SK-N-SH treated with all-trans-retinoic acid at 6 μM for 48 hours (cell line): ENCODE measurements at regions not wholly inside any gene's neighbourhood (a gene's known extent, or its start where the extent isn't known, plus 50 kb on each side); places are given as distances from the start of the nearest gene placed in this dataset.

Experiments used
- ARNTL ChIP-seq: fragments of 450-650 bp; formaldehyde crosslinking; IDR thresholded peaks from 2 replicates; pipeline ENCODE4 v1.5.0; 2020; ENCODE audit warnings: low read depth, mild to moderate bottlenecking, moderate library complexity, borderline replicate concordance
- CREB5 ChIP-seq: fragments of 250-450 bp; sonication (Bioruptor Pico); IDR thresholded peaks from 2 replicates; pipeline ENCODE4 v1.5.1; 2020; ENCODE audit warnings: low read depth, mild to moderate bottlenecking, moderate library complexity
- ESRRG ChIP-seq: fragments of 250-450 bp; sonication (Bioruptor Pico); IDR thresholded peaks from 2 replicates; pipeline ENCODE4 v1.6.1; 2021; ENCODE audit warnings: mild to moderate bottlenecking
- GLIS3 ChIP-seq: fragments of 250-450 bp; sonication (Bioruptor Pico); IDR thresholded peaks from 2 replicates; pipeline ENCODE4 v1.5.0; 2020; ENCODE audit warnings: mild to moderate bottlenecking, moderate library complexity
- PATZ1 ChIP-seq: fragments of 250-450 bp; sonication (Bioruptor Pico); IDR thresholded peaks from 2 replicates; pipeline ENCODE4 v1.8.0; 2020; ENCODE audit warnings: mild to moderate bottlenecking, moderate library complexity, borderline replicate concordance
- SNAI2 ChIP-seq: fragments of 250-450 bp; sonication (Bioruptor Pico); IDR thresholded peaks from 2 replicates; pipeline ENCODE4 v1.5.0; 2020; ENCODE audit warnings: mild to moderate bottlenecking, moderate library complexity
- TCF4 ChIP-seq: fragments of 250-450 bp; sonication (Bioruptor Pico); IDR thresholded peaks from 2 replicates; pipeline ENCODE4 v1.8.0; 2021; ENCODE audit warnings: mild to moderate bottlenecking, moderate library complexity, borderline replicate concordance
- ZNF565 ChIP-seq: fragments of 450-650 bp; formaldehyde crosslinking; conservative IDR thresholded peaks from 2 replicates; pipeline ENCODE4 v1.5.0; 2020; ENCODE audit warnings: low read depth, mild to moderate bottlenecking, moderate library complexity
- TF ChIP-seq, protein P1 (sequence below): fragments of 250-450 bp; sonication (Bioruptor Pico); IDR thresholded peaks from 2 replicates; pipeline ENCODE4 v1.5.1; 2021; ENCODE audit warnings: mild to moderate bottlenecking, moderate library complexity

DNA sequence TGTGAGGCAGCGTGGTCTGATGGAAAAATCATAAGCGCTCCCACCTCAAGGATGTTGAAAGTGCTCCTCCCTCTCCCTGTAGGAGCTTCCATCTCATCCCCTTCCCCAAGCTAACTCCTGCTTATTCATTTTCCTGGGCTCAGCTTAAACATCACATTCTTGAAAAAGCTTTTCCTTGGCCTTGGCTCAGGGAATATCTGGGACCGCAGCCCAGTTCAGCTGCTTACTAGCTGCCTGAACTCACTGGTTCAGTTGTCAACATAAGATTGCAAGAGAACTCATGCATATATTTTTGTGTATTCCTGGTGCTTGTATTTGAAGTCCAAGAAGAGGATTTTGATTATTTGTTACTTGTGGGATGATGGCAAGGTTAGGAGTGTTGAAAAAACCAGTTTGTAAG, 91.5 kb downstream of the UTP18 start:
- no peak for TF ChIP-seq PATZ1
- no peak for TF ChIP-seq ZNF565 (CRISPR knock-in tag)
- no peak for TF ChIP-seq ARNTL (CRISPR knock-in tag)
- TF ChIP-seq TCF4 (CRISPR knock-in tag): no peak
- TF ChIP-seq, protein P1, sequence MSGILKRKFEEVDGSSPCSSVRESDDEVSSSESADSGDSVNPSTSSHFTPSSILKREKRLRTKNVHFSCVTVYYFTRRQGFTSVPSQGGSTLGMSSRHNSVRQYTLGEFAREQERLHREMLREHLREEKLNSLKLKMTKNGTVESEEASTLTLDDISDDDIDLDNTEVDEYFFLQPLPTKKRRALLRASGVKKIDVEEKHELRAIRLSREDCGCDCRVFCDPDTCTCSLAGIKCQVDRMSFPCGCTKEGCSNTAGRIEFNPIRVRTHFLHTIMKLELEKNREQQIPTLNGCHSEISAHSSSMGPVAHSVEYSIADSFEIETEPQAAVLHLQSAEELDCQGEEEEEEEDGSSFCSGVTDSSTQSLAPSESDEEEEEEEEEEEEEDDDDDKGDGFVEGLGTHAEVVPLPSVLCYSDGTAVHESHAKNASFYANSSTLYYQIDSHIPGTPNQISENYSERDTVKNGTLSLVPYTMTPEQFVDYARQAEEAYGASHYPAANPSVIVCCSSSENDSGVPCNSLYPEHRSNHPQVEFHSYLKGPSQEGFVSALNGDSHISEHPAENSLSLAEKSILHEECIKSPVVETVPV (CRISPR knock-in tag): no peak
- TF ChIP-seq SNAI2 (CRISPR knock-in tag): no peak
- no peak for TF ChIP-seq ESRRG
- TF ChIP-seq CREB5 (CRISPR knock-in tag): no peak
- TF ChIP-seq GLIS3 (CRISPR knock-in tag): no peak
